ENCODE measurements at regions not wholly inside any gene's neighbourhood (a gene's known extent, or its start where the extent isn't known, plus 50 kb on each side); places are given as distances from the start of the nearest gene placed in this dataset.

- Histone ChIP-seq H3K23me2 (ENCODE audit: insufficient read length, low read depth, low read length, poor library complexity, severe bottlenecking) (no peaks in the 10 kb centered on the region), H3K9me3 (ENCODE audit: control insufficient read depth, low read depth, low read length) (no peaks in the 10 kb centered on the region), H3K18ac (ENCODE audit: insufficient read length, low read depth, low read length) (no peak overlapping the region), H2AK5ac (ENCODE audit: insufficient read length, low read length) (no peak overlapping the region), H3K4me1 (ENCODE audit: insufficient read depth, low read length) (no peaks in the 10 kb centered on the region), H3K79me2 (ENCODE audit: insufficient read depth, low read length) (no peaks in the 10 kb centered on the region), H2BK120ac (ENCODE audit: low read depth, low read length, poor library complexity, severe bottlenecking) (no peak overlapping the region), H2BK5ac (ENCODE audit: insufficient read length, low read length) (no peak overlapping the region), H3T11ph (ENCODE audit: low read length) (no peak overlapping the region), H3K4me2 (ENCODE audit: insufficient read depth, insufficient read length, low read length) (no peak overlapping the region), H4K91ac (ENCODE audit: insufficient read length, low read depth, low read length) (no peak overlapping the region), H2BK15ac (ENCODE audit: low read depth, low read length) (no peak overlapping the region), H2BK20ac (ENCODE audit: low read depth, low read length, poor library complexity, severe bottlenecking) (no peak overlapping the region), H3K79me1 (ENCODE audit: insufficient read depth, low read depth, low read length, poor library complexity, severe bottlenecking) (no peaks in the 10 kb centered on the region), H3K56ac (ENCODE audit: insufficient read length, low read depth, low read length) (no peak overlapping the region), H3K27me3 (ENCODE audit: insufficient read depth, low read length) (no peaks in the 10 kb centered on the region), H3K4ac (ENCODE audit: low read depth, low read length) (no peak overlapping the region), H3K9ac (ENCODE audit: extremely low read depth, insufficient read length, low read length) (no peak overlapping the region), H4K8ac (replicated peaks; ENCODE audit: insufficient read length, low read depth, low read length) (no peak overlapping the region), H2BK12ac (ENCODE audit: insufficient read length, low read depth, low read length) (no peak overlapping the region), H3K27ac (ENCODE audit: insufficient read length, low read depth, low read length) (no peak overlapping the region), H4K5ac (ENCODE audit: insufficient read length, low read depth, low read length) (no peak overlapping the region), H2AFZ (ENCODE audit: low read length) (no peak overlapping the region), H3K14ac (ENCODE audit: insufficient read depth, low read length) (no peak overlapping the region), H3K23ac (ENCODE audit: insufficient read length, low read depth, low read length) (no peak overlapping the region), H4K20me1 (ENCODE audit: control insufficient read depth, insufficient read depth, insufficient read length) (no peaks in the 10 kb centered on the region)
- Mint-ChIP-seq H3K4me3 (no peak overlapping the region), H3K27me3 (ENCODE audit: low read depth) (no peaks in the 10 kb centered on the region), H3K27ac (no peak overlapping the region), H3K36me3 (ENCODE audit: insufficient read depth in 1 of 3, low read depth in 3 of 3) (no peaks in the 10 kb centered on the region), H3K9me3 (no peaks in the 10 kb centered on the region), H3K4me1 (no peaks in the 10 kb centered on the region)
- WGBS (ENCODE audit: extremely low coverage, insufficient read length, low lambda C conversion rate), result no CpG with 5 or more reads among the region's 6 CpGs
- no peak for DNase-seq
- no peak for TF ChIP-seq CTCF (conservative IDR thresholded peaks at IDR 0.05)
These were observed 563.8 kb downstream of the TLR4 start for GRCh38 chr9:118268046-118268445.

Data from H9 (cell line).